Kidney (tissue), 13 donors: ENCODE measurements at regions not wholly inside any gene's neighbourhood (a gene's known extent, or its start where the extent isn't known, plus 50 kb on each side); places are given as distances from the start of the nearest gene placed in this dataset.
"Not testable (repeated sequence)": the region's sequence is repeated elsewhere in the genome, so short reads cannot be mapped to it uniquely, and the experiment has no call there.

Source experiments
- DNase-seq, 5 donors: peaks; one replicate each; pipeline ENCODE4 v3.0.0-alpha.2; 2013 to 2020
- FAIRE-seq: peaks from 2 replicates; lab custom pipeline; 2012; peaks lifted over from hg19 to GRCh38; lab: Jason Lieb, UNC
- H3K27ac ChIP-seq, 2 donors: one replicate each; pipeline ENCODE4 v1.7.0; 2013; ENCODE audit warnings: low read depth in 2 of 2, low read length in 2 of 2, inconsistent platforms in 1 of 2
- H3K27me3 ChIP-seq: one replicate; pipeline ENCODE4 v1.7.1; 2013; ENCODE audit warnings: low read length, inconsistent platforms; ENCODE audit not compliant: control insufficient read depth, insufficient read depth
- H3K36me3 ChIP-seq, 3 donors: one replicate each; pipeline versions ENCODE4 v1.7.0 to v1.7.1; 2013; ENCODE audit warnings: low read length in 3 of 3, control low read depth in 1 of 3, inconsistent platforms in 1 of 3; ENCODE audit not compliant: insufficient read depth in 3 of 3, control insufficient read depth in 2 of 3
- H3K4me1 ChIP-seq, 3 donors: one replicate each; pipeline versions ENCODE4 v1.7.0 to v1.7.1; 2013; ENCODE audit warnings: low read length in 3 of 3, inconsistent platforms in 1 of 3, low read depth in 1 of 3; ENCODE audit not compliant: control insufficient read depth in 2 of 3, insufficient read depth in 2 of 3
- H3K4me3 ChIP-seq, 3 donors: one replicate each; pipeline versions ENCODE4 v1.7.0 to v1.8.1; 2013; ENCODE audit warnings: low read length in 3 of 3, control low read depth in 1 of 3, inconsistent platforms in 1 of 3
- H3K9ac ChIP-seq, 3 donors: one replicate each; pipeline versions ENCODE4 v1.7.0 to v1.7.1; 2013; ENCODE audit warnings: low read length in 3 of 3, control low read depth in 1 of 3, inconsistent platforms in 1 of 3
- H3K9me3 ChIP-seq, 3 donors: one replicate each; pipeline versions ENCODE4 v1.7.0 to v1.7.1; 2013; ENCODE audit warnings: low read length in 3 of 3, control low read depth in 1 of 3, inconsistent platforms in 1 of 3; ENCODE audit not compliant: control insufficient read depth in 2 of 3, insufficient read depth in 1 of 3
- intact Hi-C: fragments of 100-400 bp; cut with DNase I; formaldehyde crosslinking; loops from one replicate; pipeline ENCODE4 v1.11.1; 2022
- TF ChIP-seq, protein P1 (sequence below): IDR thresholded peaks from 3 replicates; pipeline ENCODE4 v1.5.1; 2012; ENCODE audit warnings: mild to moderate bottlenecking, moderate library complexity, borderline replicate concordance; ENCODE audit not compliant: insufficient read depth; ENCODE audit errors: extremely low read depth
- donor health status: control.
- donor health status: control.
- donor health status: control.
- donor health status: control.
- donor health status: control.
- donor health status: DM: yes; HTN: yes; CAD: no.
- donor health status: Normal renal cell carcinoma (clear cell type).

DNA sequence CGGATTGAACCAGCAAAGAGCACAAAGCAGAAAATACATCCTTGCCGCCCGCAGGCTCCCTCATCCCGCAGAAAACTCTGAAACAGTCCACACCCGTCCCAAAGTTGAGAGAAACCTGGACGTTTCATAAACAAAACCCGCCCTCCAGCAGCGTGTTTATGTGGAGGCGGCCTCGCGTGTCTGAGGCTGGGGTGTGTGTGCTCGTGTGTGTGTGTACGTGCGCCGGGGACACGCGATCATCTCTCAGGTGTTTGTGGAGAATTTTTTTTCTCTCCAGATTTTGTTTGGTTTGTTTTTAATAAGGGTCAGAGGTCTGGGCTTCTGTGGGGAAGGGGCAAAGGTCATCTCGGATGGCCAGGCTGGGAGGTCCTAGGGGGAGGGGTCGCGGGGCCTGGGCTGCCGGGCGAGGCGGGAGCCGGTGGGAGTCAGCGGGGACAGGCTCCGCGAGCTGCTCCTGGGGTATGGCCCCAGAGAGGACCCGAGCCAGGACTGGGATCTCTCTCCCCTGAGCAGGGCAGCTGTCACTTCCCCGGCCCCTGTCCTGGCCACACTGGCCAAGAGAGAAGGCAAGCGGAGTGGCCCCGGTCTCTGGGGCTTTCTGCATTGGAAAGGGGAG lies 206.4 kb downstream of the C9orf50 start:
- H3K9me3 ChIP-seq, result no peaks in the 10 kb centered on the region
- H3K4me3 ChIP-seq, result peak overlapping the region in 1 of 3 donors; percentile 62
- H3K27me3 ChIP-seq, result no peaks in the 10 kb centered on the region
- peaks cover 2 to 30% (median 18%) of the 10 kb centered on the region in 3 donors for H3K4me1 ChIP-seq
- peak overlapping the region; percentile 98 to 99 for H3K27ac ChIP-seq
- intact Hi-C loops, result no loop called here
- TF ChIP-seq, protein P1, sequence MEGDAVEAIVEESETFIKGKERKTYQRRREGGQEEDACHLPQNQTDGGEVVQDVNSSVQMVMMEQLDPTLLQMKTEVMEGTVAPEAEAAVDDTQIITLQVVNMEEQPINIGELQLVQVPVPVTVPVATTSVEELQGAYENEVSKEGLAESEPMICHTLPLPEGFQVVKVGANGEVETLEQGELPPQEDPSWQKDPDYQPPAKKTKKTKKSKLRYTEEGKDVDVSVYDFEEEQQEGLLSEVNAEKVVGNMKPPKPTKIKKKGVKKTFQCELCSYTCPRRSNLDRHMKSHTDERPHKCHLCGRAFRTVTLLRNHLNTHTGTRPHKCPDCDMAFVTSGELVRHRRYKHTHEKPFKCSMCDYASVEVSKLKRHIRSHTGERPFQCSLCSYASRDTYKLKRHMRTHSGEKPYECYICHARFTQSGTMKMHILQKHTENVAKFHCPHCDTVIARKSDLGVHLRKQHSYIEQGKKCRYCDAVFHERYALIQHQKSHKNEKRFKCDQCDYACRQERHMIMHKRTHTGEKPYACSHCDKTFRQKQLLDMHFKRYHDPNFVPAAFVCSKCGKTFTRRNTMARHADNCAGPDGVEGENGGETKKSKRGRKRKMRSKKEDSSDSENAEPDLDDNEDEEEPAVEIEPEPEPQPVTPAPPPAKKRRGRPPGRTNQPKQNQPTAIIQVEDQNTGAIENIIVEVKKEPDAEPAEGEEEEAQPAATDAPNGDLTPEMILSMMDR, result no peak
- DNase-seq (peak; percentile 65 to 89 (median 80)), FAIRE-seq (no peak)
- no peaks in the 10 kb centered on the region for H3K36me3 ChIP-seq
- peak overlapping the region in 2 of 3 donors; percentile 91 to 98 for H3K9ac ChIP-seq

GRCh38 chr9:129413537-129414376 lies 207.1 kb downstream of the C9orf50 start:
- peak; percentile 98 to 100 (median 99) for DNase-seq
- intact Hi-C loops, result no loop called here
- Histone ChIP-seq H3K9ac (peak overlapping the region in 2 of 3 donors; percentile 91 to 98), H3K27me3 (no peaks in the 10 kb centered on the region), H3K4me3 (peak overlapping the region in 2 of 3 donors; percentile 51 to 62), H3K27ac (peak overlapping the region; percentile 98 to 100), H3K9me3 (no peaks in the 10 kb centered on the region), H3K36me3 (no peaks in the 10 kb centered on the region), H3K4me1 (peaks cover 2 to 36% (median 25%) of the 10 kb centered on the region in 3 donors)
- TF ChIP-seq, protein P1, result no peak
- FAIRE-seq, result no peak

DNA sequence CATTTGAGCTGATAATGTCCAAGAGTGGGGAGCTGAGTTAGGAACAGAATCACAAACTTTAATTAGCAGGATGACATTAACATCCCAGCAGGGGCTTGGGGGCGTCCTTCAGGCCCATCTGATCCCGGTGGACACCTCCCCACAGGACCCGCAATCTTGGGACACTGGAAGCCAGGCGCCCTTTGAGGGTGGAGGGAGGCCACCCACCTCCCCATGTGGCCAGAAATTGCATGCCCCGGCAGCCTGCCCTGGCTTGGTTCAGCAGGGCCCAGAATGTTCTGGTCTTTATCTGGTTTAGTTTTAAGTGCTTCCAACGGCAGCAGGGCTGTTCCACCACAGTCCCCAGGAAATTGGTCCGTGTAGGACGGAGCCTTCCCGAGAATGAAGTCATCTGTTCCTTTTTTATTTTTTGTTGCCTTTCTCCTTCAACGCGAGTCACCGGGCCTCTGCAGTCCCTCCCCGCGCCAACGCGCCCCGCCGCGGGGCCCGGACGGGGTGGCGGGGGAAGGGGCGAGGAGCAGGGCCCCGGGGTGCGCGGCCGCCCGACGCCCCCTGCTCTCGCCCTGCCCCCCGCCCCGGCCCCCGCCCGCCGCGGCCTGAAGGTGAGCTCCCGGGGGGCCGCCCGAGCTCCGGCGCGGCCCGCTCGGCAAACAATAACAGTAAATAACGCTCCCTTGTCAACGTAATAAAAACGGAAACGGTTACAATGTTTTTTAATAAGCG lies 207.9 kb downstream of the C9orf50 start:
- Histone ChIP-seq H3K27ac (peak overlapping the region; percentile 98 to 100), H3K9ac (peak overlapping the region in 2 of 3 donors; percentile 82 to 94), H3K9me3 (no peaks in the 10 kb centered on the region), H3K4me3 (peak overlapping the region in 1 of 3 donors; percentile 54), H3K27me3 (no peaks in the 10 kb centered on the region), H3K36me3 (no peaks in the 10 kb centered on the region), H3K4me1 (peaks cover 4 to 44% (median 33%) of the 10 kb centered on the region in 3 donors)
- FAIRE-seq (no peak), DNase-seq (peak; percentile 77 to 94 (median 88))
- TF ChIP-seq, protein P1, result no peak
- intact Hi-C loops, result no loop called here

GRCh38 chr9:129412176-129412813 lies 208.6 kb downstream of the C9orf50 start:
- Histone ChIP-seq H3K4me3 (peak overlapping the region in 1 of 3 donors; percentile 49), H3K27ac (peak overlapping the region; percentile 98 to 100), H3K9ac (peak overlapping the region in 2 of 3 donors; percentile 82 to 94), H3K4me1 (peaks cover 4 to 45% (median 37%) of the 10 kb centered on the region in 3 donors)
- H3K9me3 ChIP-seq, intact Hi-C loops, H3K36me3 ChIP-seq, H3K27me3 ChIP-seq, FAIRE-seq: not testable (repeated sequence)
- DNase-seq, result peak in 1 of 5 donors; percentile 43
